HG03354 (cell line): ENCODE measurements at regions not wholly inside any gene's neighbourhood (a gene's known extent, or its start where the extent isn't known, plus 50 kb on each side); places are given as distances from the start of the nearest gene placed in this dataset.

ENCODE experiments used
- ATAC-seq: cut with Tn5 transposase; IDR thresholded peaks from one replicate; pipeline ENCODE4 v1.9.1; 2021; ENCODE audit warnings: mild to moderate bottlenecking; ENCODE audit not compliant: unreplicated experiment, poor library complexity, severe bottlenecking

GRCh38 chr10:121087688-121088087, 236.5 kb downstream of the WDR11 start:
- no peak for ATAC-seq

GRCh38 chr10:121088524-121088923, 237.4 kb downstream of the WDR11 start:
- no peak for ATAC-seq

GRCh38 chr10:121089434-121089833, 238.3 kb downstream of the WDR11 start:
- no peak for ATAC-seq

- ATAC-seq = no peak
These were observed 241.0 kb downstream of the WDR11 start for GRCh38 chr10:121091961-121092719.

- no peak for ATAC-seq
These were observed 241.5 kb downstream of the WDR11 start for GRCh38 chr10:121092720-121093095.

DNA sequence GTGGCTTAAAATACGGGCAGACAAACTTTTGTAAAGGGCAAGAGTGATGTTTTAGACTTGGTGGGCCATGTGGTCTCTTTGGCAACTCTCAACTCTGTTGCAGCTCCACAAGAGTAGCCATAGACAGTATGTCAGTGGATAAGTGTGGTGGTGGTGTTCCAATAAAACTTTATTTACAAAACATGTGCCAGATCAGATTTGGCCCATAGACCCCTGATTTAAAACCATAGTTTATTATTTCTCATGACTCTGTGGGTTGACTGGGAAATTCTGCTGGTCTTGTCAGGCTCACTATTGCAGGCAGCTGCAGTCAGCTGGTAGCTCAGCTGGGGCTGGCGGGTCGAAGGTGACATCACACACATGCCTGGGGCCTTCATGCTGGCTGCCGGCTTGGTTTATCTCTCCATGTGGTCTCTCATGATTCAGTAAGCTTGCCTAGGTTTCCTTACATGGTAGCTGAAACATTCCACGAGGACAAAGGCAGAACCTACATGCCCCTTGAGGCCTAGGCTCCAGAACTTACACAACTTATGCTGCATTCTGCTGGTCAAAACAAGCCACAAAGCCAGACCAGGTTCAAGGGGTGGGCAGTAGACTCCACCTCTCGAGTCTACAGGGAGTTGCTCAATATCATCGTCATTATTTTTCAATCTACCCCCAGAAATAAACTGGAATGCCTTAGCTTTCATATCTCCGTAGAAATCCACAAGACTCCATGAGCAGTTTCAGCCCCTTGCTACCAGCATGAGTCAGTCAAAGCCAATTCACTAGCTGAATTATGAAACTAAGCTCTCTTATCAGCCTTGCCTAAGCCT, 245.7 kb downstream of the WDR11 start:
- no peak for ATAC-seq

DNA sequence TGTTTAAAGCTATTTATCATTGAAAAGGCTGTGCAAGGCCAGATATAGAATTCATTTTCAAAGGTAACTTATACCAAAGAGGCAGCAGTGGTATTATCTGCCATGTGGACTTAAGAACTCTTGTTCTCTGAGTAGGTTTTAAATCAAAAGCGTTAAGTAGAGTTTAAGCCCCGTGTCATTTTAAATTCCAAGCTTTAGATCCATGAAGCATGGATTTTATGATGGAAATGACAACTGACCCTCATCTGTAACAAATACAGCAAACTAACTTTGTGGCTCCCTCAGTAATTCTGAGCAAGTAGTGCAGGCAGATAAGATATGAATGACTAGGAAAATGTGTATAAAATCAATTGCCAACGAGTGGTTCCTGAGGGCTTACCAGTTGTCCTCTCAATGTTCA, 247.0 kb downstream of the WDR11 start:
- no peak for ATAC-seq

DNA sequence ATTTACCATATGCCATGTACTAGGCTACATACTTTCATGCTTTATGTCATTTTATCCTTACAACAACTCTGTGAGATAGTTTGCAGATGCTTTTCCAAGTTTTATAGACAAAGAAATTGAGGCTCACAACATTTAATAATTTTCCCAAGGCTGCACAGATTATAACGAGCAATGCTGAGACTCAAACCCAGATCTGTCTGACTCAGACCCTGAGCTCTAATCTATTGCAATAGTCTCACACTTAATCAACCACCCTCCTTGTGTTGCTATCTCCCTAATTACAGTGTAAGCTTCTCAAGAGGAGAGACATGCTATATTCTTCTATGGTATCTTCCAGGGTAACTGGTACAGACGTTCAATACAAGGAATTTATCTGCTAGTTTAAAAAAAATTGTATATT, 247.6 kb downstream of the WDR11 start:
- ATAC-seq = no peak

DNA sequence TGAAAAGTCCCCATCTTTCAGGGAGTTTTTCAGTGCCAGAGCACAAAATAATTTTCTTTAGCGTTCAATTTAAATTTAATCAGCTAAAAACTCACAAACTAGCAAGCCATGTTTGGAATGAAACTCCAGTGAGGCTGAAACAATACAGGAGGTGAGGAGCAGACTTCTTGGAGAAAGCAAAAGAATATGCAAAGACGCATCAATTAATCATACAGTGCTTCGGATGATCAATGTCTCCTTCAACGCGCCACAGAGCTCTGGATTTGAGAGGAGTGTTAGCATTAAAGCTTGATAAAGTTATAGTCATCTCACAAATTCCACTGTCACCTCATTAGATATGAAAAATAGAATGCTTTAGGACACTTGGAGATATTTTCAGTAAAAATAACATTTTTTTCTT, 248.0 kb downstream of the WDR11 start:
- no peak for ATAC-seq

DNA sequence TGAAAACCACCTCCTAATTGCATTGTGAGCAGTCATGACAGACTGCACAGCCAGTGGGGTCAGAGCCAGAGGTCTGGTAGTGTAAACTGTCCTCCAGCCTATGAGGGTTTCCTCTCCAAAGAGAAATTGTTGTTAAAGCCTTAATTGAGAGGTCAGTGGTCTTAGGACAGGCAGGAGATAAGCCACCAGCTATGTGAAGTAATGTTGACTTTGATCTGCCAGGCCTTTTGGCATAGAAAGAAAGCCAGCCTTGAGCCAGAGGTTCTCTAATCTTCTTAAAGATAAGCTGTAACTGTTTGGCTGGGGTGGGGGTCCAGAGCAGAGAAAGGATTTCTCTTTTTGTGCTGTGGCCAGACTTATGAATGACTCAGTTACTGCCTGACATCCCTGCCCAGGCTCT, 248.4 kb downstream of the WDR11 start:
- no peak for ATAC-seq

- no peak for ATAC-seq
These were observed 250.4 kb downstream of the WDR11 start for GRCh38 chr10:121101561-121101960.

GRCh38 chr10:121102706-121103105, 251.5 kb downstream of the WDR11 start:
- no peak for ATAC-seq

GRCh38 chr10:121104476-121105111, 253.4 kb downstream of the WDR11 start:
- ATAC-seq = no peak

- ATAC-seq = no peak
These were observed 255.4 kb downstream of the WDR11 start for GRCh38 chr10:121106611-121107010.

- ATAC-seq = no peak
These were observed 256.9 kb downstream of the WDR11 start for GRCh38 chr10:121108051-121108450.

DNA sequence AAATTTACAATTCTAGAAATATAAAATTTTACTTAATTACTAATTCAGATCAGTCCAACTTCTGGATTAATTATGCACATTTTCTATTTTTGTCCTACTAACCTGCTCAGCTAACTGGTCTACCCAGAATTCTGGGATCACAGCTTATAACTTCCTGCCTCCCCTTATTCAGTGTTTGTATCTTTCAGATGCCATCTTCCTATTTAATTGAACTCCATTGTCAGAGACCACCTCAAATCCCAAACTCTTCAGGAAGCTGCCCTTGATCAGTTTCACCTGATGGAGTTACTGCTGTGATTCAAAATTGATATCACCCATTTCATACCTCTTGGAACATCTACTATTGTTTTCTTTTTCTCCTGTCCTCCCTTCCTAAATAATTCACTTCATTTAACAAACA, 259.2 kb downstream of the WDR11 start:
- no peak for ATAC-seq

GRCh38 chr10:121112136-121112535, 261.0 kb downstream of the WDR11 start:
- ATAC-seq = no peak

- no peak for ATAC-seq
These were observed 261.6 kb downstream of the WDR11 start for GRCh38 chr10:121112579-121113384.

GRCh38 chr10:121113385-121113696, 262.2 kb downstream of the WDR11 start:
- no peak for ATAC-seq

DNA sequence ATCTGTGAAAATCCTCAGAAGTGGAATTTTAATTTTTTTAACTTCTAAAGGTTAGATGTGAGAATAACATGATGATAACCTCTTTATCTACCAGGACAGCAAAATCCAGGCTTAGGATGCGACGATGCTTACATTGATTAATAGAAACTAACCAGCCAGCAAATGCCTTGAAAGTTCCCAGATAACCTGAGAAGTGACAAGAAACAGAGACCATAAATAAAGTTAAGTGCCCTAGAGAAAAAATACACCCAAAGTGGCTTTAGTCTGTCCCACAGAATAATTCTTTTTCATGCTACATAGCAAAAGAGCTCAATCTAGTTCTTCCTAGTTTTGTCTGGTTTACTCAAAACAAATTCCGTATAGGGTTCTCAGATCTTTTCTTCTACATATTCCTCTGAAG, 262.7 kb downstream of the WDR11 start:
- ATAC-seq = no peak
